Natural killer cell (primary cell): ENCODE measurements at regions not wholly inside any gene's neighbourhood (a gene's known extent, or its start where the extent isn't known, plus 50 kb on each side); places are given as distances from the start of the nearest gene placed in this dataset.

Experiments used
- ATAC-seq, 3 donors: fragments of 150-1000 bp in 2 of 3; fragments of 200-7000 bp in 1 of 3; cut with Tn5 transposase; 1 replicate in 1 of 3; 2 replicates in 2 of 3; pipeline ENCODE4 v1.10.0; 2021; ENCODE audit warnings: mild to moderate bottlenecking in 2 of 3, moderate library complexity in 2 of 3
- DNase-seq, 2 donors: peaks; one replicate each; pipeline versions ENCODE4 v3.0.0 to v3.0.0-alpha.2; 2013 to 2021; ENCODE audit warnings: mixed read lengths in 1 of 2
- H3K27ac ChIP-seq: one replicate; pipeline ENCODE4 v1.5.1; 2013; ENCODE audit warnings: mild to moderate bottlenecking, low read length
- H3K27me3 ChIP-seq: one replicate; pipeline ENCODE4 v1.6.1; 2013; ENCODE audit warnings: low read length; ENCODE audit not compliant: control insufficient read depth, insufficient read depth
- H3K36me3 ChIP-seq: one replicate; pipeline ENCODE4 v1.6.1; 2013; ENCODE audit warnings: low read length; ENCODE audit not compliant: control insufficient read depth, insufficient read depth
- H3K4me1 ChIP-seq: one replicate; pipeline ENCODE4 v1.6.1; 2013; ENCODE audit warnings: low read length; ENCODE audit not compliant: control insufficient read depth, insufficient read depth
- H3K4me3 ChIP-seq: one replicate; pipeline ENCODE4 v1.5.1; 2013; ENCODE audit warnings: low read length
- H3K9me3 ChIP-seq: one replicate; pipeline ENCODE4 v1.6.1; 2013; ENCODE audit warnings: low read length; ENCODE audit not compliant: control insufficient read depth, insufficient read depth
- H3K27ac Mint-ChIP-seq, 2 donors: one replicate each; pipeline ENCODE4 v1.8.0; 2022; ENCODE audit warnings: mild to moderate bottlenecking in 2 of 2, mixed read lengths in 2 of 2, moderate library complexity in 1 of 2
- H3K27me3 Mint-ChIP-seq, 2 donors: one replicate each; pipeline ENCODE4 v1.8.0; 2022; ENCODE audit warnings: low read depth in 2 of 2, mixed read lengths in 2 of 2
- H3K36me3 Mint-ChIP-seq: one replicate; pipeline ENCODE4 v1.8.0; 2022; ENCODE audit warnings: mixed read lengths
- H3K4me1 Mint-ChIP-seq, 2 donors: one replicate each; pipeline ENCODE4 v1.8.0; 2022; ENCODE audit warnings: mixed read lengths in 2 of 2
- H3K4me3 Mint-ChIP-seq: one replicate; pipeline ENCODE4 v1.8.0; 2022; ENCODE audit warnings: mild to moderate bottlenecking, moderate library complexity, mixed read lengths
- H3K9me3 Mint-ChIP-seq, 2 donors: one replicate each; pipeline ENCODE4 v1.8.0; 2022; ENCODE audit warnings: mixed read lengths in 2 of 2
- WGBS: methylation state at CpG from one replicate; pipeline ENCODE4 v1.1.7; 2013; ENCODE audit warnings: missing lambda C conversion rate; ENCODE audit not compliant: insufficient coverage; 5-methylcytosine and 5-hydroxymethylcytosine counted together
- intact Hi-C: fragments of 100-400 bp; cut with micrococcal nuclease; formaldehyde crosslinking; loops from one replicate; pipeline ENCODE4 v1.14.2; 2022
- TF ChIP-seq, protein P1 (sequence below): fragments of 200-600 bp; IDR thresholded peaks from one replicate; pipeline ENCODE4 v1.8.0; 2022; ENCODE audit warnings: antibody characterized with exemption

DNA sequence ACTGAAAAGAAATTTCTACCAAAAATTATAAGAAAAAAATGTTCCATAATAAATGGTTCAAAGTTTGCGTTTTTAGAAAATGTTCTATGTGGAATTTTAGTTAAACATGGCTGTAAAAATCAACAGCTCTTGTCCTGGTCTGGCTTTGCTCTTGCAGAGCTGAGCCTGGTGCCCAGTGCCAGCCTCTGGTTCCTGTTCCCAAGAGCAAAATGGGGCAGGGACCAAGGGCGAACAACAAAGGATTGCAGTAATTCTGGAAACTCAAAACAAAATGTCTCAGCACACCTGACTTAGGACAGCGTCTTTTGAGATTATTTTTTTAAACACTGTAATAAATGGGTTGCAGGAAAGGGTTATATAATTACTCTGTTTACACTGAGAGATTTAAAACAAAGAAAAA lies 174.7 kb downstream of the ANAPC1 start:
- Histone ChIP-seq H3K27me3 (no peaks in the 10 kb centered on the region), H3K36me3 (no peaks in the 10 kb centered on the region), H3K27ac (no peak overlapping the region), H3K9me3 (no peaks in the 10 kb centered on the region), H3K4me3 (no peak overlapping the region), H3K4me1 (peaks cover 14% of the 10 kb centered on the region)
- intact Hi-C loops: loop anchor here (10.0 kb wide), 1 partner anchor 895 kb away; no protein-coding TSS in a partner anchor
- TF ChIP-seq, protein P1, sequence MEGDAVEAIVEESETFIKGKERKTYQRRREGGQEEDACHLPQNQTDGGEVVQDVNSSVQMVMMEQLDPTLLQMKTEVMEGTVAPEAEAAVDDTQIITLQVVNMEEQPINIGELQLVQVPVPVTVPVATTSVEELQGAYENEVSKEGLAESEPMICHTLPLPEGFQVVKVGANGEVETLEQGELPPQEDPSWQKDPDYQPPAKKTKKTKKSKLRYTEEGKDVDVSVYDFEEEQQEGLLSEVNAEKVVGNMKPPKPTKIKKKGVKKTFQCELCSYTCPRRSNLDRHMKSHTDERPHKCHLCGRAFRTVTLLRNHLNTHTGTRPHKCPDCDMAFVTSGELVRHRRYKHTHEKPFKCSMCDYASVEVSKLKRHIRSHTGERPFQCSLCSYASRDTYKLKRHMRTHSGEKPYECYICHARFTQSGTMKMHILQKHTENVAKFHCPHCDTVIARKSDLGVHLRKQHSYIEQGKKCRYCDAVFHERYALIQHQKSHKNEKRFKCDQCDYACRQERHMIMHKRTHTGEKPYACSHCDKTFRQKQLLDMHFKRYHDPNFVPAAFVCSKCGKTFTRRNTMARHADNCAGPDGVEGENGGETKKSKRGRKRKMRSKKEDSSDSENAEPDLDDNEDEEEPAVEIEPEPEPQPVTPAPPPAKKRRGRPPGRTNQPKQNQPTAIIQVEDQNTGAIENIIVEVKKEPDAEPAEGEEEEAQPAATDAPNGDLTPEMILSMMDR: no peak
- no peak for DNase-seq
- 94% methylated on average over 2 of the region's 3 CpGs for WGBS
- no peaks in the 10 kb centered on the region for H3K36me3 Mint-ChIP-seq
- H3K9me3 Mint-ChIP-seq: no peaks in the 10 kb centered on the region
- peaks cover 11% of the 10 kb centered on the region in 2 donors for H3K4me1 Mint-ChIP-seq
- no peak overlapping the region for H3K4me3 Mint-ChIP-seq
- H3K27ac Mint-ChIP-seq: no peak overlapping the region
- H3K27me3 Mint-ChIP-seq: no peaks in the 10 kb centered on the region
- no peak for ATAC-seq

DNA sequence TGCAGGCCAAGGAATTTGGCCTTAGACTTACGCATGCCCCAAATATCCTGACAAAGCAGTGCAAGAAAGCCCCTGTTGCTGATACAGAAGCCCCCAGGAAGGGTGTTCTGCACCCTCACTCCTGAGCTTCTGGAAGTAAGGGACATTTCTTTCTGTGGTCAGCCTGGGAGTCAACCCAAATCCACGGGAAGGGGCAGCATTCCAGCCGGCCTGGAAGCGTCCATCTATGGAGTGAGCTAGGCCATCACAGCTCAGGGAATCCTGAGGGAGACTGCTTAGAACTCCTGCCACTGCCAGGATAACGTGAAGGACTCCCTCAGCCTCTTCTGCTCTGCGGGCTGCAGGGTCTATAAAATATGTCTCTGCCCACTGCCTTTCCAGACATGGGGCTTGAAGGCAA lies 173.9 kb downstream of the ANAPC1 start:
- H3K27ac ChIP-seq: no peak overlapping the region
- Mint-ChIP-seq H3K4me3 (no peak overlapping the region), H3K36me3 (no peaks in the 10 kb centered on the region), H3K27ac (no peak overlapping the region), H3K27me3 (no peaks in the 10 kb centered on the region), H3K4me1 (peaks cover 11% of the 10 kb centered on the region in 2 donors), H3K9me3 (no peaks in the 10 kb centered on the region)
- H3K9me3 ChIP-seq: no peaks in the 10 kb centered on the region
- TF ChIP-seq, protein P1: no peak
- intact Hi-C loops: no loop called here
- H3K4me3 ChIP-seq: no peak overlapping the region
- no peak for DNase-seq
- no peaks in the 10 kb centered on the region for H3K36me3 ChIP-seq
- ATAC-seq: no peak
- 93% methylated on average over 6 of the region's 6 CpGs for WGBS
- H3K27me3 ChIP-seq: no peaks in the 10 kb centered on the region
- peaks cover 12% of the 10 kb centered on the region for H3K4me1 ChIP-seq

DNA sequence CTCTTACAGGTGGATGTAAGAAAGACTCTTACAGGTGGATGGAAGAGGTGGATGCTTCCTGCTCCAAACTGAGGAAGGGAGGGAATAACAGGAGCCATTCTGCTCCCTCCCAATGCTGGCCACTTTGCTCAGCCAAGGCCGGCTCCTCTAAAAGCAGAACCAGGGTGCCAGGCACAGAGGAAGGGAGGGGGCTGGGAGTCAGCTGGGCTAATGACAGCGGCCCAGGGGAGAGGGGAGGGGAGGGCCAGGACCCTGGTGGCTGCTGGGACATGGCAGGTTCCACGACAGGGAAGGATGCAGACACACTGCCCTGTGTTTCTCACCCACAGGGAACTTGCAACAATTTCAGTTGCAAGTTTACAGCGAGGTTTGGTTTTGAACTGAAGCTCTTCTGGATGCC lies 173.4 kb downstream of the ANAPC1 start:
- intact Hi-C loops: no loop called here
- no peak for DNase-seq
- 65% methylated on average over 4 of the region's 4 CpGs for WGBS
- H3K27ac ChIP-seq: no peak overlapping the region
- no peak for ATAC-seq
- H3K4me1 ChIP-seq: peaks cover 7% of the 10 kb centered on the region
- Mint-ChIP-seq H3K4me1 (peaks cover 6% of the 10 kb centered on the region in 2 donors), H3K36me3 (no peaks in the 10 kb centered on the region), H3K27me3 (no peaks in the 10 kb centered on the region), H3K4me3 (no peak overlapping the region), H3K27ac (no peak overlapping the region), H3K9me3 (no peaks in the 10 kb centered on the region)
- H3K4me3 ChIP-seq: no peak overlapping the region
- TF ChIP-seq, protein P1: no peak
- no peaks in the 10 kb centered on the region for H3K36me3 ChIP-seq
- no peaks in the 10 kb centered on the region for H3K9me3 ChIP-seq
- no peaks in the 10 kb centered on the region for H3K27me3 ChIP-seq

DNA sequence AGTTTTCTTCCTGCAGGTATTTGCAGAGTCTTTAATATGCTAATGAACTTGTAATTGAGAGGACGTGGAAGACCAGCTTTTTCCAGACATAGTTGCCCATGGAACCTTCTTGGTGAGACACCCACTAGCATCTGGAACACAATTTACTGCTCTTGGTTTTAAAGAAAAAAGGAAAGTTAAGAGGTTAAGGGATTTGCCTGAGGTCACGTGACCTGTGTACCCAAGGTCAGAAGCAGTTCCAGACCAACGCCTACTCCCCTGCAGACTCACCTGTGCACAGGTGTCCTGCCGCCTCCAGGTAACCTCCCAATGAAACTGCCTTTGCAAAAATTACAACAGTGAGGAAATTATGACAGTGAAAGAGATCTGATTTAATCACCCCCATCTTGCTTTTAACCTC lies 172.7 kb downstream of the ANAPC1 start:
- Histone ChIP-seq H3K36me3 (no peaks in the 10 kb centered on the region), H3K27me3 (no peaks in the 10 kb centered on the region), H3K9me3 (no peaks in the 10 kb centered on the region), H3K27ac (no peak overlapping the region), H3K4me1 (peaks cover under 1% of the 10 kb centered on the region), H3K4me3 (no peak overlapping the region)
- Mint-ChIP-seq H3K27ac (no peak overlapping the region), H3K27me3 (no peaks in the 10 kb centered on the region), H3K36me3 (no peaks in the 10 kb centered on the region), H3K9me3 (no peaks in the 10 kb centered on the region), H3K4me1 (no peaks in the 10 kb centered on the region), H3K4me3 (no peak overlapping the region)
- DNase-seq: no peak
- 83% methylated on average over 3 of the region's 4 CpGs for WGBS
- intact Hi-C loops: no loop called here
- no peak for ATAC-seq
- TF ChIP-seq, protein P1: no peak
